Lung (tissue), 11 donors: ENCODE measurements at regions not wholly inside any gene's neighbourhood (a gene's known extent, or its start where the extent isn't known, plus 50 kb on each side); places are given as distances from the start of the nearest gene placed in this dataset.

Source experiments
- ATAC-seq: fragments of 200-7000 bp; cut with Tn5 transposase; one replicate; pipeline ENCODE4 v1.9.1; 2020; ENCODE audit warnings: moderate number of reproducible peaks; ENCODE audit not compliant: insufficient read depth, low FRiP score
- DNase-seq, 3 donors: peaks; one replicate each; pipeline ENCODE4 v3.0.0-alpha.2; 2013 to 2017
- H3K27ac ChIP-seq, 2 donors: one replicate each; pipeline ENCODE4 v1.5.1; 2013; ENCODE audit warnings: mild to moderate bottlenecking in 2 of 2, moderate library complexity in 2 of 2, control low read depth in 1 of 2, inconsistent platforms in 1 of 2, low read depth in 1 of 2, low read length in 1 of 2
- H3K27me3 ChIP-seq, 3 donors: one replicate each; pipeline ENCODE4 v1.5.1; 2013; ENCODE audit warnings: low read length in 2 of 3; ENCODE audit not compliant: control insufficient read depth in 3 of 3, insufficient read depth in 3 of 3
- H3K36me3 ChIP-seq, 4 donors: one replicate each; pipeline ENCODE4 v1.5.1; 2013; ENCODE audit warnings: low read length in 4 of 4, mild to moderate bottlenecking in 1 of 4, moderate library complexity in 1 of 4; ENCODE audit not compliant: control insufficient read depth in 4 of 4, insufficient read depth in 4 of 4
- H3K4me1 ChIP-seq, 5 donors: one replicate each; pipeline ENCODE4 v1.5.1; 2013; ENCODE audit warnings: low read length in 5 of 5, mild to moderate bottlenecking in 2 of 5, moderate library complexity in 1 of 5; ENCODE audit not compliant: control insufficient read depth in 5 of 5, insufficient read depth in 5 of 5
- H3K4me3 ChIP-seq: one replicate; pipeline ENCODE4 v1.5.1; 2013; ENCODE audit warnings: mild to moderate bottlenecking, control low read depth, moderate library complexity
- H3K9ac ChIP-seq, 2 donors: one replicate each; pipeline ENCODE4 v1.5.1; 2013; ENCODE audit warnings: low read length in 2 of 2, control low read depth in 1 of 2; ENCODE audit not compliant: insufficient read depth in 1 of 2
- H3K9me3 ChIP-seq, 4 donors: one replicate each; pipeline ENCODE4 v1.5.1; 2013; ENCODE audit warnings: low read length in 3 of 4, mild to moderate bottlenecking in 1 of 4, moderate library complexity in 1 of 4; ENCODE audit not compliant: control insufficient read depth in 4 of 4, insufficient read depth in 3 of 4
- WGBS, 2 donors: extraction: QIAGEN DNeasy Blood & Tissue Kit; methylation state at CpG; one replicate each; pipeline ENCODE4 v1.1.7; 2013; 5-methylcytosine and 5-hydroxymethylcytosine counted together
- TF ChIP-seq, protein P1 (sequence below): IDR thresholded peaks from 2 replicates; pipeline ENCODE4 v1.5.1; 2012; ENCODE audit warnings: mild to moderate bottlenecking; ENCODE audit errors: control extremely low read depth, extremely low read depth
- donor health status: control.
- donor health status: control.
- donor health status: Bipolar disorder and iron deficiency.
- donor health status: healthy.
- donor health status: DM: yes; HTN: yes; CAD: no.

DNA sequence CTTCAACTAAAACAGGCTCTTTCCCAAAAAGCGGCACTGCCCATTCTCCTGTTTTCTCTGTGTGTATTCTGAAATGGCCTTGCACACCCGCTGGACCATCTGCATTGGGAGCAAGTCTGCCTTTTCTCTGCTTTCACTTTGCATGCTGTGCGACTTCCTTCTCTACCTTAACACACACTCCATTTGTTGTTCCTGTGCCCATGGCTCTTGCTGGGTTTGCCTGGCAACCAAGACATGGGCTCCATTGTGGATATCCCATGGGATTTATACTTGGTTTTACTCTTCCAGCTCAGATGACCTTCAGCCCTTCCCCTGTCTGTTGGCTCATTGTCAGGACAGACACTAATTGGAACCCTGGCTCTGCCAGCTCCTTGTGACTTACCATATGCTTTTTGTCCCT, 465.3 kb downstream of the REEP3 start:
- ATAC-seq, result no peak
- 92 to 94% methylated on average over 3 of the region's 3 CpGs for WGBS, 2 donors
- Histone ChIP-seq H3K4me1 (no peaks in the 10 kb centered on the region), H3K27ac (no peak overlapping the region), H3K9ac (no peak overlapping the region), H3K4me3 (no peak overlapping the region), H3K27me3 (no peaks in the 10 kb centered on the region), H3K36me3 (no peaks in the 10 kb centered on the region), H3K9me3 (peaks cover 0 to 7% (median 1%) of the 10 kb centered on the region in 4 donors)
- no peak for DNase-seq
- TF ChIP-seq, protein P1, sequence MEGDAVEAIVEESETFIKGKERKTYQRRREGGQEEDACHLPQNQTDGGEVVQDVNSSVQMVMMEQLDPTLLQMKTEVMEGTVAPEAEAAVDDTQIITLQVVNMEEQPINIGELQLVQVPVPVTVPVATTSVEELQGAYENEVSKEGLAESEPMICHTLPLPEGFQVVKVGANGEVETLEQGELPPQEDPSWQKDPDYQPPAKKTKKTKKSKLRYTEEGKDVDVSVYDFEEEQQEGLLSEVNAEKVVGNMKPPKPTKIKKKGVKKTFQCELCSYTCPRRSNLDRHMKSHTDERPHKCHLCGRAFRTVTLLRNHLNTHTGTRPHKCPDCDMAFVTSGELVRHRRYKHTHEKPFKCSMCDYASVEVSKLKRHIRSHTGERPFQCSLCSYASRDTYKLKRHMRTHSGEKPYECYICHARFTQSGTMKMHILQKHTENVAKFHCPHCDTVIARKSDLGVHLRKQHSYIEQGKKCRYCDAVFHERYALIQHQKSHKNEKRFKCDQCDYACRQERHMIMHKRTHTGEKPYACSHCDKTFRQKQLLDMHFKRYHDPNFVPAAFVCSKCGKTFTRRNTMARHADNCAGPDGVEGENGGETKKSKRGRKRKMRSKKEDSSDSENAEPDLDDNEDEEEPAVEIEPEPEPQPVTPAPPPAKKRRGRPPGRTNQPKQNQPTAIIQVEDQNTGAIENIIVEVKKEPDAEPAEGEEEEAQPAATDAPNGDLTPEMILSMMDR, result no peak

DNA sequence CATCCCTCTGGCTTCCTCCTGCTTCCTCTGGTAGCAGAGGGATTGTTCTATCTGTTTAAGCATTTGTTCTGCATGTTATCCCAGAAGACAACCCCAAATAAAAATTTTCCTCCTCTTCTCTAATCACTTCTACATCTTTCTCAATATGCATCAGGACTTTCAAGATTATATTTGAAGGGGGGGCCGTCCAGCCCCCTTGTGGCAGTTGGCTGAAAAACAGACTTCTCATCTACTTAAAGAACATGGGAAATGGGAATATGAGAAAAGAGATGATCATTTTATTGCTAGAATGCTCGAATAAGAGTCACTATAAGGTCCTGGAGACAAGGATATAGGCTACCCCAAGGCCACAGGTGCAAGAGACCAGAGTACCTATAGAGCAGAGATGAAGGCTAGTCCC, 466.0 kb downstream of the REEP3 start:
- TF ChIP-seq, protein P1, result no peak

DNA sequence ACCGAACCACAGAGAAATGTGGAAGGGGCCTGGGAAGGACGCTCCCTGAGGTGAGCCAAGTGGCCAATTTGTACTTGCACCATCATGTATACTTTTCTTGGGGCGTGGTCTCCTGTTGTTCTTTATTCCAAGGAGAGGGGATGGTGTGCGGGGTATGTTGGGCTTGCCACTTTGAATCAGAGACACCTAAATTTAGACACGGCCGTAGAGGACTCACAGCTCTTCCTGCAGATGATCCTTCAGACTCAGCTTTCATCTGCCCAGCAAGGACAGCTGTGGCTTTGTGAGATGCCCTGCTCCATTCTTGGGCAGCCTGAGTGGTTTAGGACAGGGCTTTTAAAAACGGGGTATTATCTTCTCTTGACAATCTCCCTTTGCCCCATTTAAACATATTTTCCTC, 473.2 kb downstream of the REEP3 start:
- H3K4me3 ChIP-seq, result no peak overlapping the region
- no peak overlapping the region for H3K27ac ChIP-seq
- H3K4me1 ChIP-seq, result no peaks in the 10 kb centered on the region
- H3K36me3 ChIP-seq, result no peaks in the 10 kb centered on the region
- DNase-seq, result no peak
- H3K27me3 ChIP-seq, result no peaks in the 10 kb centered on the region
- no peak for ATAC-seq
- no peak overlapping the region for H3K9ac ChIP-seq
- peaks cover 0 to 9% (median 0%) of the 10 kb centered on the region in 4 donors for H3K9me3 ChIP-seq
- 85 to 87% methylated on average over 7 of the region's 7 CpGs for WGBS, 2 donors
- TF ChIP-seq, protein P1, result no peak

More for the DNA sequence above, 466.0 kb downstream of the REEP3 start:
- no peak for ATAC-seq
- WGBS, 2 donors, result 54 to 74% methylated on average over 2 of the region's 2 CpGs
- Histone ChIP-seq H3K9me3 (peaks cover 0 to 7% (median 1%) of the 10 kb centered on the region in 4 donors), H3K9ac (no peak overlapping the region), H3K36me3 (no peaks in the 10 kb centered on the region), H3K4me1 (no peaks in the 10 kb centered on the region), H3K27ac (no peak overlapping the region), H3K27me3 (no peaks in the 10 kb centered on the region), H3K4me3 (no peak overlapping the region)
- no peak for DNase-seq

DNA sequence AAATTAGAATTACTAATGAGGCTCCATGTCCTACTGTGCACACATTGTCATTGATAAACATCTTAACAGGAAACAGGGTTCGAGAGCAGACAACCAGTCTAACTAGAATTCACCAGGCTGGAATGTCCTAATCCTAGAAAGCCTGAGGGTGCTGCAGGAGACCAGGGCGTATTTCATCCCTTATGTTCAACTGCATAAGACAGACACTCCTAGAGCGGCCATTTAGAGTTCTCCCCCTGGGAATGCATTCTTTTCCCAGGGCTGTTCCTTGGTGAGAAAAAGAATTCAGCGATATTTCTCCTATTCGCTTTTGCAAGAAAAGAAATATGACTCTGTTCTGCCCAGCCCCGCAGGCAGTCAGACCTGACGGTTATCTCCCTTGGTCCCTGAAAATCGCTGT, 486.0 kb downstream of the REEP3 start:
- DNase-seq (no peak), ATAC-seq (no peak)
- Histone ChIP-seq H3K9ac (no peak overlapping the region), H3K36me3 (no peaks in the 10 kb centered on the region), H3K9me3 (no peaks in the 10 kb centered on the region), H3K27me3 (no peaks in the 10 kb centered on the region), H3K4me1 (no peaks in the 10 kb centered on the region), H3K27ac (no peak overlapping the region), H3K4me3 (no peak overlapping the region)
- TF ChIP-seq, protein P1, result no peak
- WGBS, 2 donors, result 91 to 93% methylated on average over 8 of the region's 8 CpGs
